ENCODE measurements at regions not wholly inside any gene's neighbourhood (a gene's known extent, or its start where the extent isn't known, plus 50 kb on each side); places are given as distances from the start of the nearest gene placed in this dataset.

GRCh38 chr20:7497985-7498384, 442.3 kb downstream of the HAO1 start:
- no peak for DNase-seq
- no peak overlapping the region for H3K27ac Mint-ChIP-seq

GRCh38 chr20:7499201-7499600, 441.1 kb downstream of the HAO1 start:
- intact Hi-C loops (cut with micrococcal nuclease) = no loop called here
- H3K4me1 Mint-ChIP-seq (ENCODE audit: low read depth) = no peaks in the 10 kb centered on the region

More at GRCh38 chr20:7497985-7498384, 442.3 kb downstream of the HAO1 start:
- H3K4me3 Mint-ChIP-seq = no peak overlapping the region
- H3K27me3 Mint-ChIP-seq (ENCODE audit: low read depth) = no peaks in the 10 kb centered on the region
- CTCF ChIA-PET = no interaction called here
- peaks cover 14% of the 10 kb centered on the region for H3K9me3 Mint-ChIP-seq
- intact Hi-C loops (cut with micrococcal nuclease) = no loop called here
- H3K36me3 Mint-ChIP-seq (ENCODE audit: low read depth) = no peaks in the 10 kb centered on the region
- no peaks in the 10 kb centered on the region for H3K4me1 Mint-ChIP-seq (ENCODE audit: low read depth)

GRCh38 chr20:7500231-7500663, 440.0 kb downstream of the HAO1 start:
- Mint-ChIP-seq H3K4me1 (ENCODE audit: low read depth) (no peaks in the 10 kb centered on the region), H3K4me3 (no peak overlapping the region), H3K27me3 (ENCODE audit: low read depth) (no peaks in the 10 kb centered on the region), H3K36me3 (ENCODE audit: low read depth) (no peaks in the 10 kb centered on the region), H3K9me3 (peaks cover 6% of the 10 kb centered on the region), H3K27ac (no peak overlapping the region)
- DNase-seq = no peak
- intact Hi-C loops (cut with micrococcal nuclease) = no loop called here
- CTCF ChIA-PET = no interaction called here

More at GRCh38 chr20:7499201-7499600, 441.1 kb downstream of the HAO1 start:
- Mint-ChIP-seq H3K4me3 (no peak overlapping the region), H3K9me3 (peaks cover 14% of the 10 kb centered on the region), H3K36me3 (ENCODE audit: low read depth) (no peaks in the 10 kb centered on the region), H3K27me3 (ENCODE audit: low read depth) (no peaks in the 10 kb centered on the region), H3K27ac (no peak overlapping the region)
- no peak for DNase-seq
- CTCF ChIA-PET = no interaction called here

- Mint-ChIP-seq H3K27me3 (ENCODE audit: low read depth) (no peaks in the 10 kb centered on the region), H3K27ac (no peak overlapping the region), H3K9me3 (peaks cover 6% of the 10 kb centered on the region), H3K36me3 (ENCODE audit: low read depth) (no peaks in the 10 kb centered on the region), H3K4me3 (no peak overlapping the region), H3K4me1 (ENCODE audit: low read depth) (no peaks in the 10 kb centered on the region)
- CTCF ChIA-PET = no interaction called here
- intact Hi-C loops (cut with micrococcal nuclease) = no loop called here
- no peak for DNase-seq
Measured at GRCh38 chr20:7503501-7503900, 436.8 kb downstream of the HAO1 start.

GRCh38 chr20:7505152-7505834, 435.0 kb downstream of the HAO1 start:
- Mint-ChIP-seq H3K27ac (no peak overlapping the region), H3K27me3 (ENCODE audit: low read depth) (no peaks in the 10 kb centered on the region), H3K9me3 (peaks cover 6% of the 10 kb centered on the region), H3K36me3 (ENCODE audit: low read depth) (no peaks in the 10 kb centered on the region), H3K4me1 (ENCODE audit: low read depth) (no peaks in the 10 kb centered on the region), H3K4me3 (no peak overlapping the region)
- intact Hi-C loops (cut with micrococcal nuclease) = no loop called here
- CTCF ChIA-PET = no interaction called here
- no peak for DNase-seq

- Mint-ChIP-seq H3K27me3 (ENCODE audit: low read depth) (no peaks in the 10 kb centered on the region), H3K9me3 (peaks cover 6% of the 10 kb centered on the region), H3K4me3 (no peak overlapping the region), H3K4me1 (ENCODE audit: low read depth) (no peaks in the 10 kb centered on the region), H3K27ac (no peak overlapping the region), H3K36me3 (ENCODE audit: low read depth) (no peaks in the 10 kb centered on the region)
- CTCF ChIA-PET = no interaction called here
- intact Hi-C loops (cut with micrococcal nuclease) = no loop called here
- DNase-seq = no peak
Measured at GRCh38 chr20:7505835-7506221, 434.4 kb downstream of the HAO1 start.

GRCh38 chr20:7516621-7517111, 423.6 kb downstream of the HAO1 start:
- CTCF ChIA-PET = no interaction called here
- DNase-seq = no peak

GRCh38 chr20:7520361-7520760, 419.9 kb downstream of the HAO1 start:
- Mint-ChIP-seq H3K9me3 (peaks cover 3% of the 10 kb centered on the region), H3K4me3 (no peak overlapping the region), H3K4me1 (ENCODE audit: low read depth) (no peaks in the 10 kb centered on the region), H3K27me3 (ENCODE audit: low read depth) (no peaks in the 10 kb centered on the region), H3K36me3 (ENCODE audit: low read depth) (no peaks in the 10 kb centered on the region), H3K27ac (no peak overlapping the region)
- CTCF ChIA-PET = interaction anchor here (0.6 kb wide), 1 partner anchor 679 kb away, joined by 4 read pairs; no protein-coding TSS in a partner anchor
- DNase-seq = no peak
- intact Hi-C loops (cut with micrococcal nuclease) = no loop called here

More at GRCh38 chr20:7516621-7517111, 423.6 kb downstream of the HAO1 start:
- no peaks in the 10 kb centered on the region for H3K36me3 Mint-ChIP-seq (ENCODE audit: low read depth)
- intact Hi-C loops (cut with micrococcal nuclease) = no loop called here
- no peak overlapping the region for H3K27ac Mint-ChIP-seq
- H3K4me1 Mint-ChIP-seq (ENCODE audit: low read depth) = no peaks in the 10 kb centered on the region
- H3K9me3 Mint-ChIP-seq = peaks cover 2% of the 10 kb centered on the region
- H3K4me3 Mint-ChIP-seq = no peak overlapping the region
- H3K27me3 Mint-ChIP-seq (ENCODE audit: low read depth) = no peaks in the 10 kb centered on the region

- intact Hi-C loops (cut with micrococcal nuclease) = no loop called here
- H3K4me1 Mint-ChIP-seq (ENCODE audit: low read depth) = no peaks in the 10 kb centered on the region
Measured at GRCh38 chr20:7523288-7523687, 417.0 kb downstream of the HAO1 start.

GRCh38 chr20:7540018-7540417, 400.2 kb downstream of the HAO1 start:
- Mint-ChIP-seq H3K27ac (no peak overlapping the region), H3K27me3 (ENCODE audit: low read depth) (no peaks in the 10 kb centered on the region), H3K9me3 (peaks cover 3% of the 10 kb centered on the region), H3K4me3 (no peak overlapping the region), H3K36me3 (ENCODE audit: low read depth) (no peaks in the 10 kb centered on the region), H3K4me1 (ENCODE audit: low read depth) (no peaks in the 10 kb centered on the region)
- CTCF ChIA-PET = no interaction called here
- no peak for DNase-seq
- intact Hi-C loops (cut with micrococcal nuclease) = no loop called here

More at GRCh38 chr20:7523288-7523687, 417.0 kb downstream of the HAO1 start:
- H3K27me3 Mint-ChIP-seq (ENCODE audit: low read depth) = no peaks in the 10 kb centered on the region
- CTCF ChIA-PET = no interaction called here
- peaks cover 9% of the 10 kb centered on the region for H3K9me3 Mint-ChIP-seq
- H3K27ac Mint-ChIP-seq = no peak overlapping the region
- no peak for DNase-seq
- no peak overlapping the region for H3K4me3 Mint-ChIP-seq
- no peaks in the 10 kb centered on the region for H3K36me3 Mint-ChIP-seq (ENCODE audit: low read depth)

GRCh38 chr20:7540923-7541322, 399.3 kb downstream of the HAO1 start:
- no peaks in the 10 kb centered on the region for H3K4me1 Mint-ChIP-seq (ENCODE audit: low read depth)
- no peaks in the 10 kb centered on the region for H3K27me3 Mint-ChIP-seq (ENCODE audit: low read depth)
- no peak overlapping the region for H3K4me3 Mint-ChIP-seq
- no peaks in the 10 kb centered on the region for H3K36me3 Mint-ChIP-seq (ENCODE audit: low read depth)
- H3K9me3 Mint-ChIP-seq = peaks cover 3% of the 10 kb centered on the region
- DNase-seq = no peak
- intact Hi-C loops (cut with micrococcal nuclease) = no loop called here
- no peak overlapping the region for H3K27ac Mint-ChIP-seq
- CTCF ChIA-PET = no interaction called here

GRCh38 chr20:7571101-7571500, 369.2 kb downstream of the HAO1 start:
- H3K27me3 Mint-ChIP-seq (ENCODE audit: low read depth) = no peaks in the 10 kb centered on the region
- intact Hi-C loops (cut with micrococcal nuclease) = no loop called here
- no peaks in the 10 kb centered on the region for H3K36me3 Mint-ChIP-seq (ENCODE audit: low read depth)
- peaks cover 4% of the 10 kb centered on the region for H3K9me3 Mint-ChIP-seq
- CTCF ChIA-PET = no interaction called here
- no peak overlapping the region for H3K27ac Mint-ChIP-seq
- H3K4me1 Mint-ChIP-seq (ENCODE audit: low read depth) = no peaks in the 10 kb centered on the region
- DNase-seq = no peak
- H3K4me3 Mint-ChIP-seq = no peak overlapping the region

GRCh38 chr20:7571521-7572055, 368.7 kb downstream of the HAO1 start:
- Mint-ChIP-seq H3K4me1 (ENCODE audit: low read depth) (no peaks in the 10 kb centered on the region), H3K4me3 (no peak overlapping the region), H3K27ac (no peak overlapping the region), H3K36me3 (ENCODE audit: low read depth) (no peaks in the 10 kb centered on the region), H3K27me3 (ENCODE audit: low read depth) (no peaks in the 10 kb centered on the region), H3K9me3 (peaks cover 3% of the 10 kb centered on the region)
- no peak for DNase-seq
- intact Hi-C loops (cut with micrococcal nuclease) = no loop called here
- CTCF ChIA-PET = no interaction called here
